Ishikawa (cell line): ENCODE measurements at regions not wholly inside any gene's neighbourhood (a gene's known extent, or its start where the extent isn't known, plus 50 kb on each side); places are given as distances from the start of the nearest gene placed in this dataset.

Experiments used
- CEBPB ChIP-seq: IDR thresholded peaks from 2 replicates; pipeline ENCODE4 v1.6.1; 2012
- EGR1 ChIP-seq: IDR thresholded peaks from 2 replicates; pipeline ENCODE4 v1.6.1; 2012
- EP300 ChIP-seq: IDR thresholded peaks from 2 replicates; pipeline ENCODE4 v1.6.1; 2012; ENCODE audit warnings: borderline replicate concordance
- RAD21 ChIP-seq: IDR thresholded peaks from 2 replicates; pipeline ENCODE4 v1.6.1; 2012; ENCODE audit warnings: low read depth
- TAF1 ChIP-seq: IDR thresholded peaks from 2 replicates; pipeline ENCODE4 v1.6.1; 2012; ENCODE audit warnings: low read depth, mild to moderate bottlenecking
- YY1 ChIP-seq: IDR thresholded peaks from 2 replicates; pipeline ENCODE4 v1.6.1; 2012; ENCODE audit warnings: low read depth
- TF ChIP-seq, protein P1 (sequence below): IDR thresholded peaks from 2 replicates; pipeline ENCODE4 v1.6.1; 2012; ENCODE audit warnings: low read depth, mild to moderate bottlenecking

DNA sequence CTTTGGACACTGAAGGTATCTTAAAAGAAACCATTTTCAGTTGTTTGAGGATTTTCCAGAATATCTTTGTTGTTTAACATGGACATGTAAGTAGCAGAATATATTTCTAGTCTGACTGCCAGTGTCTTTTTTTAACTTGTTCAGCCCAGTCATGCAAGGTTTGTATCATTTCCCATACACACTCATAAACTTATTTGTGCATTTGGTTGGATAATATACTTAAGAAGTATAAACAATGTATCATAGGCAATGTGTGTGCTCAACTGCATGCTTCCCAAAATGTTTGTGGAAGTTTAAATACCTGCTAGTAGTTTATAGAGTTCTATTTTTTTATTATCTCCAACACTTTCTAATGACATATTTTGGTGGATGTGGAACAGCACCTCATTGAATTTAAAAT lies 707.4 kb upstream of the FBXO33 start:
- TF ChIP-seq TAF1 (no peak), YY1 (no peak), EGR1 (no peak), EP300 (no peak), CEBPB (no peak), RAD21 (no peak)
- TF ChIP-seq, protein P1, sequence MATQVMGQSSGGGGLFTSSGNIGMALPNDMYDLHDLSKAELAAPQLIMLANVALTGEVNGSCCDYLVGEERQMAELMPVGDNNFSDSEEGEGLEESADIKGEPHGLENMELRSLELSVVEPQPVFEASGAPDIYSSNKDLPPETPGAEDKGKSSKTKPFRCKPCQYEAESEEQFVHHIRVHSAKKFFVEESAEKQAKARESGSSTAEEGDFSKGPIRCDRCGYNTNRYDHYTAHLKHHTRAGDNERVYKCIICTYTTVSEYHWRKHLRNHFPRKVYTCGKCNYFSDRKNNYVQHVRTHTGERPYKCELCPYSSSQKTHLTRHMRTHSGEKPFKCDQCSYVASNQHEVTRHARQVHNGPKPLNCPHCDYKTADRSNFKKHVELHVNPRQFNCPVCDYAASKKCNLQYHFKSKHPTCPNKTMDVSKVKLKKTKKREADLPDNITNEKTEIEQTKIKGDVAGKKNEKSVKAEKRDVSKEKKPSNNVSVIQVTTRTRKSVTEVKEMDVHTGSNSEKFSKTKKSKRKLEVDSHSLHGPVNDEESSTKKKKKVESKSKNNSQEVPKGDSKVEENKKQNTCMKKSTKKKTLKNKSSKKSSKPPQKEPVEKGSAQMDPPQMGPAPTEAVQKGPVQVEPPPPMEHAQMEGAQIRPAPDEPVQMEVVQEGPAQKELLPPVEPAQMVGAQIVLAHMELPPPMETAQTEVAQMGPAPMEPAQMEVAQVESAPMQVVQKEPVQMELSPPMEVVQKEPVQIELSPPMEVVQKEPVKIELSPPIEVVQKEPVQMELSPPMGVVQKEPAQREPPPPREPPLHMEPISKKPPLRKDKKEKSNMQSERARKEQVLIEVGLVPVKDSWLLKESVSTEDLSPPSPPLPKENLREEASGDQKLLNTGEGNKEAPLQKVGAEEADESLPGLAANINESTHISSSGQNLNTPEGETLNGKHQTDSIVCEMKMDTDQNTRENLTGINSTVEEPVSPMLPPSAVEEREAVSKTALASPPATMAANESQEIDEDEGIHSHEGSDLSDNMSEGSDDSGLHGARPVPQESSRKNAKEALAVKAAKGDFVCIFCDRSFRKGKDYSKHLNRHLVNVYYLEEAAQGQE = no peak
